ENCODE measurements at regions not wholly inside any gene's neighbourhood (a gene's known extent, or its start where the extent isn't known, plus 50 kb on each side); places are given as distances from the start of the nearest gene placed in this dataset.

GRCh38 chr5:107765805-107766063 lies 95.0 kb upstream of the EFNA5 start:
- intact Hi-C loops (cut with micrococcal nuclease; ENCODE audit: unreplicated experiment), result no loop called here

GRCh38 chr5:107764976-107765804 lies 94.5 kb upstream of the EFNA5 start:
- DNase-seq (ENCODE audit: low read depth, low spot score) (no peak), ATAC-seq (no peak)
- intact Hi-C loops (cut with micrococcal nuclease; ENCODE audit: unreplicated experiment), result no loop called here
- Histone ChIP-seq H3K27me3 (ENCODE audit: control insufficient read depth, insufficient read depth, low read length) (peaks cover 2% of the 10 kb centered on the region; the same call in 1 of the 2 replicates), H3K27ac (ENCODE audit: low read length) (no peak overlapping the region), H3K9me3 (ENCODE audit: control insufficient read depth, insufficient read depth, low read depth, low read length) (no peaks in the 10 kb centered on the region), H3K4me3 (ENCODE audit: low read depth in 2 of 2, low read length in 2 of 2) (no peak overlapping the region), H3K36me3 (ENCODE audit: control insufficient read depth, insufficient read depth, low read length) (no peaks in the 10 kb centered on the region), H3K4me1 (ENCODE audit: control insufficient read depth, insufficient read depth, low read length) (no peaks in the 10 kb centered on the region)
- no TSS peak for BruUV-seq (replicated peaks)
- CTCF ChIA-PET, result no interaction called here
- in situ Hi-C loops (cut with HindIII; ENCODE audit: low pct_unique_long_range_greater_than_20kb, low sequenced_read_pairs), result no loop called here
- POLR2A ChIA-PET, result no interaction called here
- TF ChIP-seq TCF7L2 (IDR thresholded peaks at IDR 0.05; ENCODE audit: low read depth, low read length) (no peak), POLR2AphosphoS5 (IDR thresholded peaks at IDR 0.05; ENCODE audit: low read depth, low read length) (no peak), SIN3A (IDR thresholded peaks at IDR 0.05; ENCODE audit: borderline replicate concordance, insufficient read depth, low read depth, low read length) (no peak)
- TF ChIP-seq, protein P1, sequence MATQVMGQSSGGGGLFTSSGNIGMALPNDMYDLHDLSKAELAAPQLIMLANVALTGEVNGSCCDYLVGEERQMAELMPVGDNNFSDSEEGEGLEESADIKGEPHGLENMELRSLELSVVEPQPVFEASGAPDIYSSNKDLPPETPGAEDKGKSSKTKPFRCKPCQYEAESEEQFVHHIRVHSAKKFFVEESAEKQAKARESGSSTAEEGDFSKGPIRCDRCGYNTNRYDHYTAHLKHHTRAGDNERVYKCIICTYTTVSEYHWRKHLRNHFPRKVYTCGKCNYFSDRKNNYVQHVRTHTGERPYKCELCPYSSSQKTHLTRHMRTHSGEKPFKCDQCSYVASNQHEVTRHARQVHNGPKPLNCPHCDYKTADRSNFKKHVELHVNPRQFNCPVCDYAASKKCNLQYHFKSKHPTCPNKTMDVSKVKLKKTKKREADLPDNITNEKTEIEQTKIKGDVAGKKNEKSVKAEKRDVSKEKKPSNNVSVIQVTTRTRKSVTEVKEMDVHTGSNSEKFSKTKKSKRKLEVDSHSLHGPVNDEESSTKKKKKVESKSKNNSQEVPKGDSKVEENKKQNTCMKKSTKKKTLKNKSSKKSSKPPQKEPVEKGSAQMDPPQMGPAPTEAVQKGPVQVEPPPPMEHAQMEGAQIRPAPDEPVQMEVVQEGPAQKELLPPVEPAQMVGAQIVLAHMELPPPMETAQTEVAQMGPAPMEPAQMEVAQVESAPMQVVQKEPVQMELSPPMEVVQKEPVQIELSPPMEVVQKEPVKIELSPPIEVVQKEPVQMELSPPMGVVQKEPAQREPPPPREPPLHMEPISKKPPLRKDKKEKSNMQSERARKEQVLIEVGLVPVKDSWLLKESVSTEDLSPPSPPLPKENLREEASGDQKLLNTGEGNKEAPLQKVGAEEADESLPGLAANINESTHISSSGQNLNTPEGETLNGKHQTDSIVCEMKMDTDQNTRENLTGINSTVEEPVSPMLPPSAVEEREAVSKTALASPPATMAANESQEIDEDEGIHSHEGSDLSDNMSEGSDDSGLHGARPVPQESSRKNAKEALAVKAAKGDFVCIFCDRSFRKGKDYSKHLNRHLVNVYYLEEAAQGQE (IDR thresholded peaks at IDR 0.05; ENCODE audit: insufficient read depth in 1 of 2, low read depth in 2 of 2, low read length in 1 of 2), result no peak
- TF ChIP-seq, protein P2, sequence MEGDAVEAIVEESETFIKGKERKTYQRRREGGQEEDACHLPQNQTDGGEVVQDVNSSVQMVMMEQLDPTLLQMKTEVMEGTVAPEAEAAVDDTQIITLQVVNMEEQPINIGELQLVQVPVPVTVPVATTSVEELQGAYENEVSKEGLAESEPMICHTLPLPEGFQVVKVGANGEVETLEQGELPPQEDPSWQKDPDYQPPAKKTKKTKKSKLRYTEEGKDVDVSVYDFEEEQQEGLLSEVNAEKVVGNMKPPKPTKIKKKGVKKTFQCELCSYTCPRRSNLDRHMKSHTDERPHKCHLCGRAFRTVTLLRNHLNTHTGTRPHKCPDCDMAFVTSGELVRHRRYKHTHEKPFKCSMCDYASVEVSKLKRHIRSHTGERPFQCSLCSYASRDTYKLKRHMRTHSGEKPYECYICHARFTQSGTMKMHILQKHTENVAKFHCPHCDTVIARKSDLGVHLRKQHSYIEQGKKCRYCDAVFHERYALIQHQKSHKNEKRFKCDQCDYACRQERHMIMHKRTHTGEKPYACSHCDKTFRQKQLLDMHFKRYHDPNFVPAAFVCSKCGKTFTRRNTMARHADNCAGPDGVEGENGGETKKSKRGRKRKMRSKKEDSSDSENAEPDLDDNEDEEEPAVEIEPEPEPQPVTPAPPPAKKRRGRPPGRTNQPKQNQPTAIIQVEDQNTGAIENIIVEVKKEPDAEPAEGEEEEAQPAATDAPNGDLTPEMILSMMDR (IDR thresholded peaks at IDR 0.05), result no peak

More at GRCh38 chr5:107765805-107766063, 95.0 kb upstream of the EFNA5 start:
- Histone ChIP-seq H3K27ac (ENCODE audit: low read length) (no peak overlapping the region), H3K9me3 (ENCODE audit: control insufficient read depth, insufficient read depth, low read depth, low read length) (no peaks in the 10 kb centered on the region), H3K4me1 (ENCODE audit: control insufficient read depth, insufficient read depth, low read length) (no peaks in the 10 kb centered on the region), H3K36me3 (ENCODE audit: control insufficient read depth, insufficient read depth, low read length) (no peaks in the 10 kb centered on the region), H3K27me3 (ENCODE audit: control insufficient read depth, insufficient read depth, low read length) (peaks cover 2% of the 10 kb centered on the region; the same call in 1 of the 2 replicates), H3K4me3 (ENCODE audit: low read depth in 2 of 2, low read length in 2 of 2) (no peak overlapping the region)
- BruUV-seq (replicated peaks), result no TSS peak
- ChIA-PET POLR2A (no interaction called here), CTCF (interaction anchor here (0.6 kb wide), 1 partner anchor 824 kb away, joined by 4 read pairs; no protein-coding TSS in a partner anchor)
- in situ Hi-C loops (cut with HindIII; ENCODE audit: low pct_unique_long_range_greater_than_20kb, low sequenced_read_pairs), result no loop called here
- DNase-seq (ENCODE audit: low read depth, low spot score) (no peak), ATAC-seq (no peak)
- TF ChIP-seq, protein P1 (IDR thresholded peaks at IDR 0.05; ENCODE audit: insufficient read depth in 1 of 2, low read depth in 2 of 2, low read length in 1 of 2), result no peak
- TF ChIP-seq TCF7L2 (IDR thresholded peaks at IDR 0.05; ENCODE audit: low read depth, low read length), result no peak
- no peak for TF ChIP-seq SIN3A (IDR thresholded peaks at IDR 0.05; ENCODE audit: borderline replicate concordance, insufficient read depth, low read depth, low read length)
- TF ChIP-seq, protein P2 (IDR thresholded peaks at IDR 0.05), result no peak
- no peak for TF ChIP-seq POLR2AphosphoS5 (IDR thresholded peaks at IDR 0.05; ENCODE audit: low read depth, low read length)
